Keratinocyte (primary cell): ENCODE measurements at regions not wholly inside any gene's neighbourhood (a gene's known extent, or its start where the extent isn't known, plus 50 kb on each side); places are given as distances from the start of the nearest gene placed in this dataset.

Experiments used
- DNase-seq: peaks from one replicate; pipeline ENCODE4 v3.0.0-alpha.2; 2011; ENCODE audit warnings: low read depth, missing footprints, low spot score
- FAIRE-seq: peaks from 2 replicates; lab custom pipeline; 2011; peaks lifted over from hg19 to GRCh38; lab: Jason Lieb, UNC
- H2AFZ ChIP-seq: 2 replicates; pipeline ENCODE4 v1.6.0; 2012; ENCODE audit warnings: low read length, control low read depth, inconsistent platforms; ENCODE audit not compliant: control insufficient read depth
- H3K27ac ChIP-seq: 2 replicates; pipeline ENCODE4 v1.5.1; 2011; ENCODE audit warnings: low read length; ENCODE audit not compliant: control insufficient read depth, insufficient read depth
- H3K27me3 ChIP-seq: 3 replicates; pipeline ENCODE4 v1.6.0; 2011; ENCODE audit warnings: low read length; ENCODE audit not compliant: control insufficient read depth, insufficient read depth; ENCODE audit errors: extremely low read depth
- H3K36me3 ChIP-seq, 2 experiments: 2 replicates in 1 of 2; 3 replicates in 1 of 2; pipeline ENCODE4 v1.5.1; 2011; ENCODE audit warnings: low read length in 2 of 2, mild to moderate bottlenecking in 1 of 2; ENCODE audit not compliant: control insufficient read depth in 2 of 2, insufficient read depth in 2 of 2; ENCODE audit errors: extremely low read depth in 1 of 2
- H3K4me1 ChIP-seq: 3 replicates; pipeline ENCODE4 v1.5.1; 2011; ENCODE audit warnings: low read length; ENCODE audit not compliant: control insufficient read depth, insufficient read depth; ENCODE audit errors: extremely low read depth
- H3K4me2 ChIP-seq: 3 replicates; pipeline ENCODE4 v1.6.0; 2011; ENCODE audit warnings: low read depth, low read length; ENCODE audit not compliant: control insufficient read depth, insufficient read depth; ENCODE audit errors: extremely low read depth
- H3K4me3 ChIP-seq, 3 experiments: fragments of 200-600 bp in 1 of 3; sonication (generic) in 1 of 3; 2 replicates in 2 of 3; 3 replicates in 1 of 3; pipeline ENCODE4 v1.5.1; 2011 to 2016; ENCODE audit warnings: low read length in 3 of 3, mild to moderate bottlenecking in 3 of 3, control low read depth in 2 of 3, inconsistent platforms in 1 of 3, low read depth in 1 of 3, mixed read lengths in 1 of 3, mixed run types in 1 of 3, moderate library complexity in 1 of 3; ENCODE audit not compliant: control insufficient read depth in 2 of 3, insufficient read depth in 2 of 3; ENCODE audit errors: extremely low read depth in 1 of 3
- H3K79me2 ChIP-seq: 2 replicates; pipeline ENCODE4 v1.6.0; 2012; ENCODE audit warnings: low read length; ENCODE audit not compliant: control insufficient read depth, insufficient read depth
- H3K9ac ChIP-seq: 3 replicates; pipeline ENCODE4 v1.6.0; 2011; ENCODE audit warnings: low read length; ENCODE audit not compliant: control insufficient read depth, insufficient read depth; ENCODE audit errors: extremely low read depth
- H3K9me1 ChIP-seq: 3 replicates; pipeline ENCODE4 v1.6.0; 2011; ENCODE audit warnings: low read length; ENCODE audit not compliant: control insufficient read depth, insufficient read depth; ENCODE audit errors: extremely low read depth
- H3K9me3 ChIP-seq: 2 replicates; pipeline ENCODE4 v1.5.1; 2012; ENCODE audit warnings: low read depth, low read length; ENCODE audit not compliant: control insufficient read depth
- H4K20me1 ChIP-seq: 3 replicates; pipeline ENCODE4 v1.6.0; 2011; ENCODE audit warnings: low read length; ENCODE audit not compliant: control insufficient read depth, insufficient read depth; ENCODE audit errors: extremely low read depth
- EZH2 ChIP-seq: IDR thresholded peaks from one replicate; pipeline ENCODE4 v1.6.1; 2012; ENCODE audit warnings: inconsistent platforms, mild to moderate bottlenecking, low read length, moderate library complexity
- dilution Hi-C: fragments of 300-500 bp; cut with MboI; formaldehyde crosslinking; loops from one replicate; pipeline ENCODE4 v1.7.0; 2020; ENCODE audit warnings: low sequenced_read_pairs; ENCODE audit not compliant: extremely low pct_ligation_motif_present
- TF ChIP-seq, protein P1 (sequence below), 3 experiments: IDR thresholded peaks in 1 of 3; conservative IDR thresholded peaks in 1 of 3; optimal IDR thresholded peaks in 1 of 3; 2 replicates in 2 of 3; 3 replicates in 1 of 3; pipeline versions ENCODE3 to v1.5.1; 2011; ENCODE audit warnings: low read length in 3 of 3, mild to moderate bottlenecking in 3 of 3, moderate library complexity in 2 of 3, control low read depth in 1 of 3, inconsistent platforms in 1 of 3; ENCODE audit not compliant: insufficient read depth in 2 of 3; ENCODE audit errors: extremely low read depth in 1 of 3

- Histone ChIP-seq H3K9me1 (no peaks in the 10 kb centered on the region), H3K4me3 (no peak overlapping the region), H3K27me3 (no peaks in the 10 kb centered on the region), H3K4me2 (no peak overlapping the region), H2AFZ (no peak overlapping the region), H3K79me2 (no peaks in the 10 kb centered on the region), H3K36me3 (no peaks in the 10 kb centered on the region), H4K20me1 (no peaks in the 10 kb centered on the region), H3K27ac (no peak overlapping the region), H3K9me3 (no peaks in the 10 kb centered on the region), H3K4me1 (no peaks in the 10 kb centered on the region), H3K9ac (no peak overlapping the region)
- DNase-seq (no peak), FAIRE-seq (no peak)
- TF ChIP-seq, protein P1, sequence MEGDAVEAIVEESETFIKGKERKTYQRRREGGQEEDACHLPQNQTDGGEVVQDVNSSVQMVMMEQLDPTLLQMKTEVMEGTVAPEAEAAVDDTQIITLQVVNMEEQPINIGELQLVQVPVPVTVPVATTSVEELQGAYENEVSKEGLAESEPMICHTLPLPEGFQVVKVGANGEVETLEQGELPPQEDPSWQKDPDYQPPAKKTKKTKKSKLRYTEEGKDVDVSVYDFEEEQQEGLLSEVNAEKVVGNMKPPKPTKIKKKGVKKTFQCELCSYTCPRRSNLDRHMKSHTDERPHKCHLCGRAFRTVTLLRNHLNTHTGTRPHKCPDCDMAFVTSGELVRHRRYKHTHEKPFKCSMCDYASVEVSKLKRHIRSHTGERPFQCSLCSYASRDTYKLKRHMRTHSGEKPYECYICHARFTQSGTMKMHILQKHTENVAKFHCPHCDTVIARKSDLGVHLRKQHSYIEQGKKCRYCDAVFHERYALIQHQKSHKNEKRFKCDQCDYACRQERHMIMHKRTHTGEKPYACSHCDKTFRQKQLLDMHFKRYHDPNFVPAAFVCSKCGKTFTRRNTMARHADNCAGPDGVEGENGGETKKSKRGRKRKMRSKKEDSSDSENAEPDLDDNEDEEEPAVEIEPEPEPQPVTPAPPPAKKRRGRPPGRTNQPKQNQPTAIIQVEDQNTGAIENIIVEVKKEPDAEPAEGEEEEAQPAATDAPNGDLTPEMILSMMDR (optimal IDR thresholded peaks at IDR 0.05 in 1 of 3, IDR thresholded peaks at IDR 0.05 in 1 of 3, conservative IDR thresholded peaks at IDR 0.05 in 1 of 3; ENCODE audit: extremely low read depth in 1 of 3, insufficient read depth in 2 of 3, low read length in 3 of 3): no peak
- no peak for TF ChIP-seq EZH2
- dilution Hi-C loops: no loop called here
Measured at GRCh38 chr3:117558681-117559080, 849.1 kb downstream of the TUSC7 start.

- FAIRE-seq: no peak
- no peaks in the 10 kb centered on the region for H3K27me3 ChIP-seq
Measured at GRCh38 chr3:117562000-117562399, 852.4 kb downstream of the TUSC7 start.

More at GRCh38 chr3:117562000-117562399, 852.4 kb downstream of the TUSC7 start:
- Histone ChIP-seq H3K27ac (no peak overlapping the region), H3K36me3 (no peaks in the 10 kb centered on the region), H3K4me3 (no peak overlapping the region), H3K9me3 (no peaks in the 10 kb centered on the region), H3K4me1 (no peaks in the 10 kb centered on the region), H3K4me2 (no peak overlapping the region), H3K79me2 (no peaks in the 10 kb centered on the region), H4K20me1 (no peaks in the 10 kb centered on the region), H2AFZ (no peak overlapping the region), H3K9me1 (no peaks in the 10 kb centered on the region), H3K9ac (no peak overlapping the region)
- DNase-seq: no peak
- TF ChIP-seq EZH2: no peak
- TF ChIP-seq, protein P1 (optimal IDR thresholded peaks at IDR 0.05 in 1 of 3, IDR thresholded peaks at IDR 0.05 in 1 of 3, conservative IDR thresholded peaks at IDR 0.05 in 1 of 3; ENCODE audit: extremely low read depth in 1 of 3, insufficient read depth in 2 of 3, low read length in 3 of 3): no peak
- dilution Hi-C loops: no loop called here
